HEK293T (cell line): ENCODE measurements at regions not wholly inside any gene's neighbourhood (a gene's known extent, or its start where the extent isn't known, plus 50 kb on each side); places are given as distances from the start of the nearest gene placed in this dataset.

Experiments
- CTBP1 ChIP-seq: fragments of 450-650 bp; IDR thresholded peaks from 2 replicates; pipeline ENCODE4 v1.6.1; 2016; ENCODE audit warnings: borderline replicate concordance
- SP1 ChIP-seq: fragments of 450-650 bp; IDR thresholded peaks from 2 replicates; pipeline ENCODE4 v1.6.1; 2017
- ZNF384 ChIP-seq: fragments of 450-650 bp; IDR thresholded peaks from 2 replicates; pipeline ENCODE4 v1.6.1; 2016

- TF ChIP-seq SP1 (no peak), ZNF384 (no peak), CTBP1 (no peak)
Measured at GRCh38 chr5:15103130-15103529, 231.6 kb upstream of the ANKH start.
